KG1 (cell line): ENCODE measurements at regions not wholly inside any gene's neighbourhood (a gene's known extent, or its start where the extent isn't known, plus 50 kb on each side); places are given as distances from the start of the nearest gene placed in this dataset.

Experiments
- DNase-seq: peaks from one replicate; lab custom pipeline; 2025; lab: John Stamatoyannopoulos, UW

DNA sequence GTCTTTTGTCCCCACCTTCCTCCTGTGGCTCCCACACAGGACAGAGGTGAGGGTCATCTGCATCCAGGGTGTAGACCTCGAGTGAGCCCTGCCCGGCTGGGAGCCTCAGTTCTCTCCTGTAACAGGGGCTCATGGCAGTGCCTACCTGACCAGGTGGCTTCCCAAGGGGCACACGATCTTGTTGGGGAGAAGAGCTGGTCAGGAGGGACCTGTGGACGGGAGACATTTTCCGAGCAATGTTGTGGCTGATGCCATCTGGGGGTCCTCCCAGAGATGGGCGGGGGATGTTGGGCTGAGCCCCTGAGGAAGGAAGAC is 51.9 kb downstream of the CEBPB start:
- no peak for DNase-seq

DNA sequence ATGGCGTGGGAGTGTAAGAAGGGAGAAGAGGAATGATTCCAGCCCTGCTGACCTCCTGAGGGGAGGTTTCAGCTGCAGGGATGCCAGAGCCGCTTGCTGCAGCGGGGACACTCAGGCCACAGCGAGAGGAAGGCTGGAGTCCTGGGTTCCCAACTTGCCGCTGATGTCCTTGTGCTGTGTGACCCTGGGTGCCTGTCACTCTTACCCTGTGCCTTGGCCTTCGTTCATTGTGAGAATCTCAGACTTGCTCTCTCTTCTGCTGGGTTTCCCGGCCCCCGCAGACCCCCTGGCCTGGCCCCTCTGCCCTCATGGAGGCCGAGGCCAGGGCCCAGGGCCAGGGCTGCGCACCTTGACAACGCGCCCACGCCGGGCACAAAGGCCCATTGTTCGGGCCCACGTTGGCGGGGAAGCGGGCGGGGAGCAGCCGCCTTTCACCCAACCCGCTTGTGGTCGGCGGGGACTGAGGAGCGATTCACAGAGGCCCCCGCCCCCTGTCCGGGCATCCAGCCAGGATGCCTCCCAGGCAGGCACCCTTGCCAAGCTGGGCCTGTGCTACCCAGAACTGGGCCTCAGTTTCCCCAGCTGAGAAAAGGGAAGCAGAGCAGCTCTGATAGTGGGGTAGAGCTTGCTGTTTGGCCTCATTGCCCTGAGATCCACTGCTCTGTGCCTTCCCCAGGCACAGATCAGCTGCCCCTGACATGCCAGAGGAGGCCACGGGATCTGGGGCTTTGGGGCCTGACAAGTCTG is 52.4 kb downstream of the CEBPB start:
- no peak for DNase-seq

DNA sequence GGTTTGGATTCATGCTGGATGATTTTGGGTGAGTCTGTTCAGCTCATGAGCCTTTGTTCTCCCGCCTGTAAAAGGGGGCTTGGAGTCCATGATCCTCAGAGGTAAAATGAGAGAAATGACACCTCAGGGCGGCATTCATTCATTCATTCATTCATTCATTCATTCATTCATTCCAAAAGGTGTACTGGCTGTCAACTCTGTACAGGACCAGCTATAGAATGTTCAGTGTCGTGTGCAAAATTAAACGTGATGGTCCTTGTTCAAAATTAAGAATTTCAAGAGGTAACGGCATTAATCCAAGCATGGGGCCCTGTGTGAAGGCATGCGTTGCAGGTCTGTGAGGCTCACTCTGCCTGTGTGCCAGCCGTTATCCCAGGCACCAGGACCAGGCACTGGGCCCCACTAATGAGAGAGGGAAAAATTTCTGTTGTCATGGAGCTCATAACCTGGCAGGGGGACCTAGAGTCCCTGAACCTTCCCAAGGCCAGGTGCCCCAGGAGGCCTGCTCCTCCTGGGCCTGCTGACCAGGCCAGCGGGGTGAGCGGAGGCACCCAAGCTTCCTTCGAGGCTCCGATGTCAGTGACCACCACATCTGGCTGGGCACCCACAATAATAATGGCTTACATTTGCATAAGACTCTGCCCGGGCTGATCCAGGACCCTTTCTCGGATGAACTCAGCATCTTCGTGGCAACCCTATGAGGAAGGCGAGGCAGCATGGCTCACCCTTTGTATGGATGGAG is 53.2 kb downstream of the CEBPB start:
- no peak for DNase-seq

DNA sequence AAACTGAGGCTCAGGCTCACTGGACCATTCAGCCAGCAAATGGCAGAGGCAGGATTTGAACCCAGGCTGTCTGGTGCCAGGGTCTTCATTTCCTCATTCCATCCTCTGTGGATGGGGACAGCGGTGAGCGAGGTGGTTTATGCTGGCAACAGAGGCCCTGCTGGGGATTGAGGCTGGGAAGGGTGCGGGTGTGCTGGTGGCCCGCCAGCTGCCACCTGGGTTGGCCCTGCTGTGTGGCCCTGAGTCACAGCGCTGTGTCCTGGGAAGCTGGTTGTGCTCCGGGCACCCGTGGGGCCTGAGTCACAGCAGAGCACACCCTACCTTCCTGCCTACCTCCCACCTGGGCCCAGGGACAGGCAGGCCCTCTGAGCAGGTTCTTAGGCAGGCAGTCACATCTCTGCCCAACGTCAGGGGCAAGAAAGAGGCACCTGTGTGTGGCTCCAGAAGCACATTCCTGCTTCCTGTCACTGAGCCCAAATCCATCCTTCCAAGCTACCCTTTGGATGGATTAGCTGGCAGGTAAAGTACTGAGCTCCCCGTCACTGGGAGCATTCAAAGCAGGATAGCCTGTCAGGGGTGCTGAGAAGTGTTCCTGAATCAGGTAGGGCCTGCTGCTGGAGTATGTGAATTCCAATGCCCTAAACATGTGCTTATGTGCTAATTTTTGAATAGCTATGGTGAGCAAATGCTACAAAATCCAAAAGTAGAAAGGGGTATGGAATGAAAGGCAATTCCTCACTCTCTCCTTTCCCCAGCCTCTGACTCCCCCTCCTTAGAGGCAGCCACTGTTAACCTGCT is 53.9 kb downstream of the CEBPB start:
- no peak for DNase-seq

DNA sequence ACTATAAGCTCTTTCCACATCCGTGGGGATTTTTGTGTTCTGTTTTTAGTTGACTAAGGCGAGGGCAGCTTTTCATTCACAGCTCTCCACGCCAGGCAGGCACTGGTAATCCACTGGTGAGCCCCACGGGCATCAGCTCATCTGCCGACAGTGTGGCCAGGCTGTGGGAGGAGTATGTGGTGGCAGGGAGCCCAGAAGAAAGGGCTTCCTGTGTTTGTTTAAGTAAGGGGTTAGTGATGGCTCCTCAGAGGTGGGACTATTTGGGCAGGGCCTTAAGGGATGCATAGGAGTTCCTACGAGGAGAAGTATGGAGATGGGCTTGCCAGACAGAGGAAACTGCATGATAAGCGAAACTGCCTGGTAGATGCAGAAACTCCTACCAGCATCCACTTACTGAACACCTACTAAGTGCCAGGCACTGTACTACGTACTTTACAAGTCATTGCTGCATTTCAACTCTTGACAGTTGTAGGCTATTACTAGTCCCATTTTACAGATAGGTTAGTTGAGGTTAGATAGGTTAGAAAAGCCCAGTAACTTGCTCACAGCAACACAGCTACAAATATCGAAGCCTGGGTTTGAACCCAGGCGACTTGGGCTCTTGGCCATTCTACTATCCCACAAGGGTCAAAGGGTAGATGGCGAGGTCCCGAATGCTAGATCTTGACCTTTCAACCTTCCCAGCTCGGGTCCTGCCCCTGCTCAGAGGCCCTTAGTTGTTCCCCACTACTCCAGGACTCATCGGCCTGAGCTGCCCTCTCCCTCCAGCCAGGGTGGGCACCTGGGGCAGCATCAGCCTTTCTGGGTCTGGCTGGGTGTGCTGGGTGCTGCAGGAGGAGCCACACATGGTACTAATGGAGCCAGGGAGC is 55.1 kb downstream of the CEBPB start:
- DNase-seq, result no peak

DNA sequence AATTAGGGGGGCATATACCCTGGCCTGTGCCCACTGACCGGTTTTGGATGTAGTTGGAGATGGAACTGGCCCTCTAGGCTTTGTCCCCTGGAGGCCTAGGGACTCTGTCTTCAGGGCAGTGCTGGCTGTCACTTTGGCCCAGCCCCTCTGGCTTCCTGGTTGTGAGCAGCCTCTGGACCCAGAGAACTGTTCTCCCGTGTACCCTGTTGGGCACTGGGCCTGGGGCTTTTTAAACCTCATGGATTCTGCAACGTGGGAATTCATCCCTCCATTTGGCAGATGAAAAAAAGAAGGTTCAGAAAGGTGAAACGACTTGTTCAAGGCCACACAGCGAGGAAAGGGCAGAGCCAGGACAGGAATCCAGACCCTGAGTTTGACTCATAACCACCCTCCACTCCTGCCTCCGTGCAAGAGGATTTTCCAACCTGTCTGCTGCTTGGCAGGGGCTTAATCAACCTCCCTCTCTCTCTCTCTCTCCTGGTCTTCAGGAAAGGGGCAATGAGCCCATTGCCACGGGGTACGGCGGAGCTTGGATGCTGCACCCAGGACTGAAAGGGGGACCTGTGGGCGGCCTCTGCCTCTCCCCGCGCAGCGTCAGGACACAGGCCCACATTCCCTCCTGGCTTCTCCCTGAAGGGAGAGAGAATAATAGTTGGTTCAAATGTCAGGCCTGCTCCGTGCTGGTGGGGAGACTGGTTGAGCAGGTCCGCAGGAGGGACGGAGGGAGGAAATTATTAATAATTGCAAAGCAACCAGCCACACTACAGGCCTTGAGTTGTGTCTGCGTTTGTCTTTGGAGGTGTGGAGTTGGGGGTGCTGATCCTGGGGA is 56.0 kb downstream of the CEBPB start:
- DNase-seq, result no peak

DNA sequence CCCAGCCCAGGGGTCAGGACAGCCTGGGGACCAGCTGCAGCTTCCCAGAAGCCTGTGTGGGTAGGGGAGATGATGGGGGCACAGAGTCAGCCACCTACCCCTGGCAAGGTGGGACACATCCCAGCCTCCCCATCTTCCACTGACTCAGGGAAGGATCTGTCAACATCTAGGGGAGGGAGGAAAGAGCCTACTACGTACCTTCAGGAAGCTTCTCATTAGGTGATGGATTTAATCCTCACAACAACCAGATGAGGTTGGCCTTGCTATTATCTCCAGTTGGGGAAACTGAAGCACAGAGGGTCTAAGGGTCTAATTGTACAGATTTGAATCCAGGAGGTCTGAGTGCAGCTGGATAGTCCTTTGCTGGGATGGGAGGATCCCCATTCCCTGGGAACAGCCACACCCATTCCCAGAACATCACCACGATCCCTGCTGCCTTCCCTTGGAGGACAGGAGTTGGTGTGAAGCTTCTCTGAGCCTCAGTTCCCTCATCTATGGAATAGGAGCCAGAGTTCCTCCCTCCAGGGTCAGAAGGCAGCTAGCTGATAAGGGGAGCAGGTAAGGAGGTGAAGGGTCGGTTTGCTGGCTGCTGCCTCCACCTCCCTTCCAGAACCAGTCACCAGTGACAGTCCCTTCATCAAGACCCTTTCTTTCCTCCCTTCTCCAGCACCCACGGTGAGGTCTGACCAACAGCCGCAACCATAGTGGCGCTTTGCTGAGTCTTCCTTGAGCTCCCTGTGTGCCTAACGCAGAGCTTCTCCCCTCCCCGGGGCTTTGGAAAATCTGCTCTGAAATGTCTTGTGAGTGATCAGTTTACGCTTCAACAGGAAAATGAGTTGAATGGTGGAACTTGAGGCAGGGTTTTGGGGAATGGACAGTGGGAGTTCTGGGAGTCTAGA is 56.8 kb downstream of the CEBPB start:
- no peak for DNase-seq

DNA sequence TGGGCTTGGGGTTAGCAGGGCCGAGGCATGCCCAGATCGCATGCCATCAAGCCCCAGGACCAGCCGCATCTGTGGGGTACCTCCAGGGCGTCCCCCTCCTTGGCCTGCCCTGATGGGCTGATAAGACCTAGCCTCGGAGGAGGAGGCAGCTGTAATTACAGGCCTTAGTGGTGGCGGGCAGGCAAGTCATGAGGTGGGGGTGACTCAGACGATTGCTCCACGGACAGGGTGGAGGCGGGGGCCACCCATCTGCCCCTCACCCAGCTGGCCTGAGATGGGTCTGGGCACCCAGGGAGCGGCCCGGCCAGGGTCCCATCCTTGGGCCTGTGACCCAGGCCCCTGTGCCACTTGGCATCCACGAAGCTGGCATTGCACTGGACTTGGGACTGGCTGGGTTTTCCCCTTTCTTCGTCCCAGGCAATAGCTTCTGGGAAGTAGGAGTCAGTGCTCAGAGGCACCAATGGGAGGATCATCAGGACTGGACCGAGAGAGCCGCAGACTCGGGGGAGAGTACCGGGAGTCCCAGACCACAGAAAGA is 57.5 kb downstream of the CEBPB start:
- no peak for DNase-seq

DNA sequence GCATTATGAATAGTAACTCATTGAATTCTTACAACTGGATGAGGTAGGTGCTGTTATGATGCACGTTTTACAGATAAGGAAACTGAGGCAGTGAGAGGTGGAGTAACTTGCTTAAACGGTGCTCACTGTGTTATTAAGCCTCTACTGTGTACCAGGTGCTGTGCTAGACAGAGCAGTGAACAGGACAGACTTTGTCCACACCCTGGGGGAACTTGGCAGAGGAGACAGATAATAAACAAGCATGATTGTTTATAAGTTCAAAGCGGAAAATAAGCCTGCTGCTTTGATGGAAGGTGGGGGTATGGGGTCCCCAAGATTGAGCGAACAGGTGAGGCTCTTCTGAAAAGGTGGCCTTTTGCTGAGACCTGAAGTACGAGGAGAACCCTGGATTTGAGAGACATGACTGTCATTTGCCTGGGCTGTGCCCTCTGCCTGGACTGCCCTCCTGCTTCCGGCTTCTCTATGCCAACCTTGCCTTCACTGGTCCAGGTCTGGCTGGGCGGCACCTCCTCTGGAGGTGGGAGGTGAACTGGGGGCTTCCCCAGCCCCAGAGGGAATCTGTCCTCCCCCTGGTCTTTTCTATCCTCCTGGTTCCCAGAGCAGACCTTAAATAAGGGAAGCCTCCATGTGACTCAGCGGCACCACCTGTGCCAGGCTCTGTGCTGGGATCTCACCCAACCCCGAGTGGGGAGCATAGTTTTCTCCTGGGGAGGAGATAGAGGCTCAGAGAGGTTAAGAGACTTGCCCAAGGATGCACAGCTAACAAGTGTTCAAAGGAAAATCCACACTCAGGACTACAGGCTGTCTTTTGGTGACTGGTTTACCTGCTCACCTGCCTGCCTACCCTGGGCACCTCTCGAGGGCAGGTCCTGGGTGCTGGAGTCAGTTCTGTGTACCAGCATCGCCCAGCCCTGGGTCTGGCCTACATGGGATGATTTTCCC is 59.1 kb downstream of the CEBPB start:
- no peak for DNase-seq

DNA sequence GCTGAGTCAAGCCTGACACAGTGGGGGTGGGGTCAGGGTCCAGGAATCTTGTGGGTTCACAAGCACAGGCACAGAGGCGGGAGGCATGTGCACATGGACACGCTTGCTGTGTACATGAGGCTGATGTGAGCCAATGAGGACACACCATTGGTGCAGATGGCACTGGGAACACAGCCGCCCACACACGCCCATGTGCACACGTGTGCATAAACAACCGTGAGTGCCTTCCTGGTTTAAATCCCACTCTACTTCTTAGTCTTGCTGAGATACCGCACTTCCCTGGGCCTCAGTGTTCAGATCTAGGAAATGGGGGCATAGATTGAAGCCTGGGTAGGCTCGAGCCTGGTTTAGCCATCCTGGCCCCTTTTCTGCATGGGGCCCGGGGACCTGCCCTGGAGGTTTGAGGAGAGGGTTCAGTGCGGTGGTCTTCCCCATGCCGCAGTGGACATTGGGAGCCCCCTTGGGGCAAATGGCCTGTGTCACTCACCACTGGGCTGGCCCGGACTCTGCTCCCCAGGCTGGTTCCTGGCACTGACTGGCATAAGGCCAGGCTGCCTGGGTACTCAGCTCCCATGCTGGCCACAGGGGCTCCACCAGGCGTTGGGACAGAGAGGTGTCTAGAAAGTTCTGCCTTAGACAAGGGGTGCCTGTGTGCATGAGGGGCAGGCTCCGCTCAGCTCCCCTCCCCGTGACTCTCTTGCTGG is 60.2 kb downstream of the CEBPB start:
- DNase-seq, result no peak

DNA sequence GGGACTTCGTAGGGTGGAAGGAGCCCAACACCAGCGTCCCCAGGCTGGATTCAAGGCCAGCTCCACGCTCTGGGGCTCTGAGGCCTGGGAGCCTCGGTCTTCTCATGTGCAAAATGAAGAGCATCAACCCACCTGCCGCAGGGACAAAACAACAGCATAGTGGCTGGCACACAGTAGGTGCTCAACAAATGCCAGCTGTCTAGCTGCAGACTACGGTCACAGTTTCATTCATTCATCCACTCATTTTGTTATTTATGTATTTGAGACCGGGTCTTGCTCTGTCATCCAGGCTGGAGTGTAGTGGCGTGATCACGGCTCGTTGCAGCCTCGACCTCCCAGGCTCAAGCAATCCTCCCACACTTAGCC is 60.7 kb downstream of the CEBPB start:
- DNase-seq, result no peak

DNA sequence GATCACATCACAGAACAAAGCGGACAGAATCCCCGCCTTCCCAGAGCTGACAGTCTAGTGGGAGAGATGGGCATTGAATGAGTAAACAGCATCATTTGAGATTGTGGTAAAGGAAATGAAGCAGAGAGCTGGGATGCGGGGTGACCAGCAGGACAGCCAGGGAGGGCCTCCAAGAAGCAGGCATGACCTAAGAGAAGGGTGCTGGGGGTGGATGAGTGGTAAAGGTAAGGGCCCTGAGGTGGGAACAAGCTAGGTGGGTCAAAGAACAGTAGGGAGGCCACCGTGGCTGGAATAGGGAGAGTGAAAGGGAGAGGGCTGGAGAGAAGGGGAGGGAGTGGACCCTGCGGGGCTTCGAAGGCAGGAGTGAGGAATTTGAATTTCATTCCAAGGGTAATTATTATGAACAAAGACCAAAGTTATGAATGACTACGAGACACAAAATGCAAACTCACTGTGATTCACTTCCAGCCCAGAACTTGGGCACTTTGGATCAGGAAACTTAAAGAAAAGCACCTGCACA is 61.4 kb downstream of the CEBPB start:
- DNase-seq, result no peak

DNA sequence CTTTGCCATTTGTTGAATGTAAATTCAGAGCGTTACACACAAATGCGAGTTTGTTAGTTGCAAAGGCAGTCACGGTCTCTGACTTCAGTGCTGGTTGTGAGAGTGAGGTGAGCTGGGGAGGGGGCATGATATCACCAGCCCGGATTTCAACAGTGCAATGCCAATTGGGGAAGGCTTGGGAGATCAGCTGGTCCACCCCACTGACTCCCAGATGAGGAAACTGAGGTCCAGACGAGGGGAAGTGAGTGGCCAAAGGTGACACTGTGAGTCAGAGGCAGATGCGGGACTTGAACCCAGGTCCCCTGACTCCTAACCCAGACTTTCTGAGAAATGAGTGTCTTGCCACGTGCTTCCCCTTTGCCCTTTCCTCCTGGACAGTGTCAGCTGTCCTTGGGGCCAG is 62.1 kb downstream of the CEBPB start:
- DNase-seq, result no peak

DNA sequence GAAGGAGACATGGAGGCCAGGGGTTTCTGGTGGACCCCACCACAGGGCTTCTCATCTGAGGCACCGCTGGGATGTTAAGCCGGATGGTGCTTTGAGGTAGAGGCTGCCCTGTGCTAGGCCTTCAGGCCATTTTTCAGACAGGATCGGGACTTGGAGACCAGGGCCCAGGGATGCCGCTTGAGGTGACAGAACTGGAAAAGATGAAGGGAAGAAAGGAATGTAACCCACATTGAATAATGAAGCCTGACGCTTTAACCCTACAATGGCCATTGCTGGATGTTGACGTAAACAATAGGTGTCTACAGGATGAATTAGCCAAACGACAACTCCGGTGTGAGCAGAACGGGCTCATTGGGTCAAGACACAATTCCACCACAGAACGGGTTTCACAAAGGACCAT is 62.5 kb downstream of the CEBPB start:
- no peak for DNase-seq

DNA sequence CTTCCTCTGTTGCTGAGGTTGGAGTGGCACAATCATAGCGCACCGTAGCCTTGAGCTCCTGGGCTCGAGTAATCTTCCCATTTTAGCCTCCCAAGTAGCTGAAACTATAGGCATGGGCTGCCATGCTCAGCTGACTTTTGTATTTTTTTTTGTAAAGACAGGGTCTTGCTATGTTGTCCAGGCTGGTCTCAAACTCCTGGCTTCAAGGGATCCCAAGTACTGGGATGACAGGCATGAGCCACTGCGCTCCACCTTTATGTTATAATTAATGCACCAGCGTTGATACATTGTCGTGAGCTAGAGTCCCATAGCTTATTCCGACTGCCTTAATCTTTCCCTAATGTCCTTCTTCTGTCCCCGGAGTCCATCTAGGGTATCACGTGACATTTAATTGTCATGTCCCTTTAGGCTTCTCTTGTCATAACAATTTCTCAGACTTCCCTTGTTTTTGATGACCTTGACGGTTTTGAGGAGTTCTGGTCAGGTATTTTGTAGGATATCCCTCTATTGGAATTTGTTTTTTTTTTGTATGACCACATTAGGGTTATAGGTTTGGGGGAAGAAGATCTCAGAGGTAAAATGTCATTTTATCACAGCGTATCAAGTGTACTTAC is 63.9 kb downstream of the CEBPB start:
- no peak for DNase-seq

DNA sequence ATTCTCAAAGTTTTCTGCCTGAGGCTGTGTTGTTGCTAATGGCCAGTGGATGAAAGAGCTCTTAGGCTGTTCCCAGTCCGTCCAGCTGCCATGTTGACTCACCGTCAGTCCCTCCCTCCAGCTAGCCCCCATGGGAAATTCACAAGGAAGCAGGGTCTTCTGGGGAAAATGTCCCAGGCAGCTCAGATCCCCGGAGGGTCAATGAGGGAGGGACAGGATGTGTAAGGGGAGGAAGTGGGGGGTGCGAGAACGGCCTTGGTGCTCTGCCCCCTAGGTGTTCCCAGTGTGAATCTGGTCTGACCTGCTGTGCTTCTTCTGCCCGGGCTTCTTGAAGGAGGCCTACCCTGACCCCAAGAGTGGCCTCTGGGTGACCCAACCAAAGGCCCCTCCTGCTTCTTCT is 65.9 kb downstream of the CEBPB start:
- no peak for DNase-seq

DNA sequence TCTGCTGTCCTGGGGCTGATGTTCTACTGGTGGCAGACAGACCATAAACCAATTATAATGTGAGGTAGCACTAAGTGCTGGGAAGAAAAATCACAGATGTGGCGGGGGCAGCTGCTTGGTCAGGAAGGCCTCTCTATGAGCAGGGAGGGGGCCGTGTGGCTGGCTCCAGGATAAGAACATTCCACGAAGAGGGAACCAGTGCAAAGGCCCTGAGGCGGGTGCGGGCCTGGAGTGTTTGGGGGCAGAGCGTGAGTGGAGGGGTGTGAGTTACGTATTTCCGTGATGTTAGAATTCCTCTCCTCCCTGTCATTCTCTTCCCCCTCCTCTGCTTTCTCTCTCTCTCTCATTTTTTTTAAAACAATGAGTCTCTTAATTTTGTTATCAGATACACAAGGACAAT is 67.2 kb downstream of the CEBPB start:
- no peak for DNase-seq
